ENCODE measurements at regions not wholly inside any gene's neighbourhood (a gene's known extent, or its start where the extent isn't known, plus 50 kb on each side); places are given as distances from the start of the nearest gene placed in this dataset.

DNA sequence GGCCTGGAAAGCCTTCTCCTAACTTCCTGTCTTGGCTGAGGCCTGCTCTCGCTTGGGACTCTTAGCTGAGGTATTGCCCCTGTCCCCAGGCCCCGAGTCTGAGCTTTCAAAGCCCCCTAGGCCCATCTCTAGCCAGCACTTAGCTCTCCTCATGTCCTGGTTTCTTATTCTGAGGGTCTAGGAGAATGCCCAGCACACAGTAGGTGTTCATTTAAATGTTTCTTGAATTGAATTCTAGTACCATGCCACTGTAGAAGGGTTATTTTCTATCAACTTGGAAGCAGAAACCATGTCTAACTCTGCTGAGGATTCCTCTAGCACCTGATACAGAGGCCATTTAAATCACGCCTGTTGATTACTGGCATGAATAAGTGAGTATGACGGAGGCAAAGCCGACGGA is 98.5 kb downstream of the VEGFA start:
- Histone ChIP-seq H3K9ac (ENCODE audit: low read depth, low read length) (no peak overlapping the region), H3K27ac (ENCODE audit: low read depth, low read length) (no peak overlapping the region), H3K9me3 (ENCODE audit: insufficient read depth, low read depth, low read length) (no peaks in the 10 kb centered on the region), H3K4me1 (ENCODE audit: insufficient read depth, low read length) (peaks cover 15% of the 10 kb centered on the region), H3K36me3 (ENCODE audit: insufficient read depth, low read length) (no peaks in the 10 kb centered on the region), H3K27me3 (ENCODE audit: insufficient read depth, low read length) (no peaks in the 10 kb centered on the region), H3K4me3 (ENCODE audit: low read length) (no peak overlapping the region)
- 91% methylated on average over 6 of the region's 6 CpGs for WGBS

DNA sequence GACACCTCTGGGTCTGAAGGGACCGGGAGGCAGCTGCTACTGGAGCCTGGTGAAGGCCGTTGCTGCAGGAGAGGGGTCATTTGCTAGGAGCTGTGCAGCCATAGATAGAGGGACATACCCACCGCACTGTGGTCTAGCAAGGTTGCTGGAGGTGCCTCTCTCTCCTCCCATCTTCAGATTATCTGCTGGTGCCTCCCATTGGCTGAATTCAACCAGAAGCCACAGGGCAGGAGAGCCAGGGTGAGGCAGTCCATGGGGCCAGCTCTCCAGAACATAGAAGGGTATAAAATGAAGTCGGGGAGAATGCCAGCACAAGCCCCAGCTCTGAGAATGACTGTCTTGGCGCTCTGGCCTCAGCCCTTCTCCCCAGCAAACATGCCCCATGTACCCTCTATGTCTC is 98.0 kb downstream of the VEGFA start:
- Histone ChIP-seq H3K27ac (ENCODE audit: low read depth, low read length) (no peak overlapping the region), H3K4me1 (ENCODE audit: insufficient read depth, low read length) (peaks cover 15% of the 10 kb centered on the region), H3K36me3 (ENCODE audit: insufficient read depth, low read length) (no peaks in the 10 kb centered on the region), H3K27me3 (ENCODE audit: insufficient read depth, low read length) (no peaks in the 10 kb centered on the region), H3K9me3 (ENCODE audit: insufficient read depth, low read depth, low read length) (no peaks in the 10 kb centered on the region), H3K9ac (ENCODE audit: low read depth, low read length) (no peak overlapping the region), H3K4me3 (ENCODE audit: low read length) (no peak overlapping the region)
- WGBS: 92% methylated on average over 5 of the region's 5 CpGs

DNA sequence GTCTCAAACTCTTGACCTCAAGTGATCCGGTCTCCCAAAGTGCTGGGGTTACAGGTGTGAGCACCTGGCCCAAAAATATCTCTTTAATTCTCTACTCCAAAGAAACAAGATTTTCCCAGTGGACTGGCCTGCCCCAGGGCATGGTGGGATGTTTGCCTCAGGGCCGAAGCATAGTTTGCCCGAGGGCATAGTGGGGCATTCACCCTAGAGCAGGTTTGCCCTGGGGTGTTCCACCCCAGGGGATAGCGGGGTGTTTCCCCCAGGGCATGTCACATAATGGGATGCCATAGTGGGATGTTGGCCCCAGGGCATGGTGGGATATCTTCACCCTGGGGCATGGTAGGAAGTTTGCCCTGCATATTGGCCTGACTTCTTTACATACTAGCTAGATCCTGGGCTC is 97.2 kb downstream of the VEGFA start:
- Histone ChIP-seq H3K9me3 (ENCODE audit: insufficient read depth, low read depth, low read length) (no peaks in the 10 kb centered on the region), H3K4me1 (ENCODE audit: insufficient read depth, low read length) (peaks cover 15% of the 10 kb centered on the region), H3K4me3 (ENCODE audit: low read length) (no peak overlapping the region), H3K27ac (ENCODE audit: low read depth, low read length) (no peak overlapping the region), H3K27me3 (ENCODE audit: insufficient read depth, low read length) (no peaks in the 10 kb centered on the region), H3K9ac (ENCODE audit: low read depth, low read length) (no peak overlapping the region), H3K36me3 (ENCODE audit: insufficient read depth, low read length) (no peaks in the 10 kb centered on the region)
- 92% methylated on average over 4 of the region's 4 CpGs for WGBS

DNA sequence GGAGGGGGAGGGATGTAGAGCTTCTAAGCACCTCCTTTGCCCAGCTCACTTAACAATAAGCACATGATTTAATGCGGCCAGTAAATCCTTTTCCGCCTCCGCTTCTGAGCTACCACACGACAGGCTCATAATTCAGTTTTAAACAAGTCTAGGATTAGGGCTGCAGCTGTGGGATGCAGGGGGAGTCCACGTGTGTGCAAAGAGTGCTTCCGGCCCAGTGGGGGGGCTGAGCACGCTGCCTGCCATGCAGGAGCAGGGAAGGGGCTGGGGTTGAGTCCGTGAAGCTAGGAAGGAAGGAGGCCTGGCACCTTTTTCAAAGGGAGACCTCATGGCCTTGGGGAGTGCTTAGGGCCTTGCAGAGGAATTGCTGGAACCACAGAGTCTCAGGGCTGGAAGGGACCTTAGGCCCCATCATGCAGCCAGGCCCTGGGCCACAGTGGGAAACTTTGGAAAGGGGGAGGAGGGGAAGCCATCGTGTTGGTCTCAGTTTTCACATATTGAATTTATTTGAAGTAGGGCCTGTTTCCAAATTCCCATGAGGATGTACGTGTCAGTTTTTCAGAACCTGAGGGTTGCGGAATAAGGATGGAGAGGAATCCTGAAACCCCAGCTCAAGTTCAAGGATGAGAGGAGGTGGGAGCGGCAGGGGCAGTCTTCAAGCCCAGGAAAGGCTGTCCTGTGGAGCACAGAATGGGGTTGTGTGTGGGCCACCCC is 96.1 kb downstream of the VEGFA start:
- H3K27me3 ChIP-seq (ENCODE audit: insufficient read depth, low read length): no peaks in the 10 kb centered on the region
- peaks cover 15% of the 10 kb centered on the region for H3K4me1 ChIP-seq (ENCODE audit: insufficient read depth, low read length)
- no peak overlapping the region for H3K9ac ChIP-seq (ENCODE audit: low read depth, low read length)
- no peaks in the 10 kb centered on the region for H3K36me3 ChIP-seq (ENCODE audit: insufficient read depth, low read length)
- no peak overlapping the region for H3K27ac ChIP-seq (ENCODE audit: low read depth, low read length)
- no peaks in the 10 kb centered on the region for H3K9me3 ChIP-seq (ENCODE audit: insufficient read depth, low read depth, low read length)
- 82% methylated on average over 12 of the region's 12 CpGs for WGBS
- H3K4me3 ChIP-seq (ENCODE audit: low read length): no peak overlapping the region

DNA sequence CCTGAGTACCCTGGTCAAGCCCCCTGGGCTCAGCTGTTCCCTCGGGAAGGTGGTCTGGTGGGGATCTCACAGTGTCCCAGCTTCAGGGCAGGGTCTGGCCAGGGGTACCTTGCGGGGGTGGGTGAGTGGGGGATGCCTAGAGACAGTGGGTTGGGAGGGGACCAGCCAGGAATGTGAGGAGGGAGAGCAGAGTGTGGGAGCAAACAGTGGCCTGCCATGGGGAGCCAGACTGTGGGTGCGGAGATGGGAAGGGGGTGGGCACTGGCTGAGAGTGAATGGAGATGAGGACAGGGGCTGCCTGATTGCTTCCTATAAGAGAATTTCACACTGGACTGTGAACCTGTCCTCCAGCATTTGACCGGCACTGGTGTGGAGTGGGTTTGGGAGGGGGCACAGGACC is 95.1 kb downstream of the VEGFA start:
- H3K4me1 ChIP-seq (ENCODE audit: insufficient read depth, low read length): peaks cover 14% of the 10 kb centered on the region
- no peak overlapping the region for H3K27ac ChIP-seq (ENCODE audit: low read depth, low read length)
- H3K27me3 ChIP-seq (ENCODE audit: insufficient read depth, low read length): no peaks in the 10 kb centered on the region
- no peak overlapping the region for H3K4me3 ChIP-seq (ENCODE audit: low read length)
- WGBS: 93% methylated on average over 4 of the region's 4 CpGs
- H3K9me3 ChIP-seq (ENCODE audit: insufficient read depth, low read depth, low read length): no peaks in the 10 kb centered on the region
- H3K36me3 ChIP-seq (ENCODE audit: insufficient read depth, low read length): no peaks in the 10 kb centered on the region
- H3K9ac ChIP-seq (ENCODE audit: low read depth, low read length): no peak overlapping the region

DNA sequence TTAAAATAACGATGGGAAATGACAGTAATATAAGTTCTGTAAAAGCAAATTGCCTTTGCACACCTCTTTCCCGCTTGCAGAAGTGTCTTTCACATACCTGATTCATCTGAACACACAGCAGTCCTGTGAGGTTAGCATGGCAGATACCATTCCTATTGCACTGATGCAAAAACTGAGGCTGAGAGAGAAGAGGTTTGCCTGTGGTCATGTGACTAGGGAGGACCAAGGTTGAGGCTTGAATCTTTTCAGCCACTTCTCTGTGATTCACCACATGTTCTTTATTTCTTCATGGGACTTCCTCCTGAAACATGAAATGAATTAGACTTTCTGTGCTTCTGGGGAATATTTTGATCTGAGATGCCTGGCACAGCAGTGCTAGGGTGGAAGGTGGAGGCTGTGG is 92.9 kb downstream of the VEGFA start:
- H3K9me3 ChIP-seq (ENCODE audit: insufficient read depth, low read depth, low read length): no peaks in the 10 kb centered on the region
- peaks cover 8% of the 10 kb centered on the region for H3K4me1 ChIP-seq (ENCODE audit: insufficient read depth, low read length)
- no peaks in the 10 kb centered on the region for H3K27me3 ChIP-seq (ENCODE audit: insufficient read depth, low read length)
- WGBS: 80% methylated on average over 2 of the region's 2 CpGs
- no peak overlapping the region for H3K4me3 ChIP-seq (ENCODE audit: low read length)
- H3K36me3 ChIP-seq (ENCODE audit: insufficient read depth, low read length): no peaks in the 10 kb centered on the region
- H3K27ac ChIP-seq (ENCODE audit: low read depth, low read length): no peak overlapping the region
- H3K9ac ChIP-seq (ENCODE audit: low read depth, low read length): no peak overlapping the region

DNA sequence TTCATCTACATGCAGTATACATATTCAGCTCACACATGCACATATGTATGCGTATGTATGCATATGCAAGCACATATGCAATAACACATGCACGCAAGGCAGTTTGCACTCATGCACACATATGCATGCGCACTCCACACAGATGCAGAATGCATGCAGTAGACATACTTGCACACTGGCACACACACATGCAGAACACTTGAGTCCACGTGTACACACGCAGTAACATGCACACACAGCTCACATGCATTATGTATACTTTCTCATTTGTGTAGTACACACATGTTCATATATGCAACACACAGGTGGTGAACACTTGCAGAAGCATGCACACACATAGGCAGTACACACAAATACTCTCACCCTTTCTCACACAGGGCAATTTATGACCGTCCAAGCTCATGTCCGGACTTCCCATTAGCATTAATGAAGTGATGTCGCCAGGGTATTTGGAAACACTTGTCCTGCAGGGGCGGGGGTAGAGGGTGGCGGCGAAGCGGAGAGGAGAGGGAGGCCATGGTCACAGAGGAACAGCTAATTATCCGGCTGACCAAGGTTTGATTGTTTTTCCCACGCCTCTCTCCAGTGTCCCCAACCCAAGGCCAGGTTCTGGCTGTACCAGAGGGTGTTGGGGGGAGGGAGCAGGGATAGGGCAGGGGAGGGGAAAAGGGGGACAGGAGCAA is 91.3 kb downstream of the VEGFA start:
- 86% methylated on average over 14 of the region's 14 CpGs for WGBS
- Histone ChIP-seq H3K4me1 (ENCODE audit: insufficient read depth, low read length) (peaks cover 8% of the 10 kb centered on the region), H3K9ac (ENCODE audit: low read depth, low read length) (no peak overlapping the region), H3K27ac (ENCODE audit: low read depth, low read length) (no peak overlapping the region), H3K27me3 (ENCODE audit: insufficient read depth, low read length) (no peaks in the 10 kb centered on the region), H3K9me3 (ENCODE audit: insufficient read depth, low read depth, low read length) (no peaks in the 10 kb centered on the region), H3K36me3 (ENCODE audit: insufficient read depth, low read length) (no peaks in the 10 kb centered on the region), H3K4me3 (ENCODE audit: low read length) (no peak overlapping the region)

DNA sequence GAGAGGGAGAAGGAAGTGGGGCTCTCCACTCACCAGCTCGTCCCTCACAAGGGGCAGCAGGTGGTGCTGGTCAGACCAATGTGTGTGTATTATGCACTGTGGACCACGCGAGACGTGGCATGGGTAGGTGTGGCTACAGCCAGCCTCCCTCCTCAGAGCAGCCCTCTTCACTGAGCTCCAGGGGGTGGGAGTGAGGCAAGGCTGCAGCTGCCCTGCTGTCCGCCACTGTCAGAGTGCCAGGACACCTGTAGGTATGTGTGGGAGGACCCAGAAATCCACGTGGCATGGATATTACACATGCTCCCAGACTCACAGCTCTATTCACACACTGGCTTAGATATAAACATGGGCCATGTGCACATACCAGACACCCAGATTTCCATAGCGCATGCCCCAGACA is 90.3 kb downstream of the VEGFA start:
- Histone ChIP-seq H3K4me1 (ENCODE audit: insufficient read depth, low read length) (peaks cover 8% of the 10 kb centered on the region), H3K9ac (ENCODE audit: low read depth, low read length) (no peak overlapping the region), H3K4me3 (ENCODE audit: low read length) (no peak overlapping the region), H3K36me3 (ENCODE audit: insufficient read depth, low read length) (no peaks in the 10 kb centered on the region), H3K9me3 (ENCODE audit: insufficient read depth, low read depth, low read length) (no peaks in the 10 kb centered on the region), H3K27me3 (ENCODE audit: insufficient read depth, low read length) (no peaks in the 10 kb centered on the region), H3K27ac (ENCODE audit: low read depth, low read length) (no peak overlapping the region)
- 79% methylated on average over 7 of the region's 7 CpGs for WGBS

DNA sequence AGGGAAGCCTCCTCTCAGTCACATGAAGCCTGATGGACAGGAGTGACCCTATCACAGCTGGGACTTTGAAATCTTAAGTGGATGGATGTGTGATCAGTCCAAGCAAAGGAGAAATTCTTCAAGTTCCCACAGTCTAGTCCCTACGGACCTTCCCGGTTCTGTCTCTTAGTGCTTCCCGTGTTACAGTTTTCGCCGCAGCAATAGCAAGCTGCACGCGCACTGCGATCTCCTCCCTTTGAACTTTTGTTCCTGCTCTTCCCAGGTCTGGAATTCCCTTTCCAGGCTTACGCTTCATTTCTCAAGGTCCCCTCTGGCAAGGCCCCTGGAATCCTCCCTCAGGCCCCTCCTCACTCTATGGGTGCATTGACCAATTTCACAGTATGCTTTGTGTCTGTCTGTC is 89.2 kb downstream of the VEGFA start:
- Histone ChIP-seq H3K27ac (ENCODE audit: low read depth, low read length) (no peak overlapping the region), H3K9me3 (ENCODE audit: insufficient read depth, low read depth, low read length) (no peaks in the 10 kb centered on the region), H3K27me3 (ENCODE audit: insufficient read depth, low read length) (no peaks in the 10 kb centered on the region), H3K4me3 (ENCODE audit: low read length) (no peak overlapping the region), H3K36me3 (ENCODE audit: insufficient read depth, low read length) (no peaks in the 10 kb centered on the region), H3K9ac (ENCODE audit: low read depth, low read length) (no peak overlapping the region), H3K4me1 (ENCODE audit: insufficient read depth, low read length) (peaks cover under 1% of the 10 kb centered on the region)
- WGBS: 95% methylated on average over 9 of the region's 9 CpGs

DNA sequence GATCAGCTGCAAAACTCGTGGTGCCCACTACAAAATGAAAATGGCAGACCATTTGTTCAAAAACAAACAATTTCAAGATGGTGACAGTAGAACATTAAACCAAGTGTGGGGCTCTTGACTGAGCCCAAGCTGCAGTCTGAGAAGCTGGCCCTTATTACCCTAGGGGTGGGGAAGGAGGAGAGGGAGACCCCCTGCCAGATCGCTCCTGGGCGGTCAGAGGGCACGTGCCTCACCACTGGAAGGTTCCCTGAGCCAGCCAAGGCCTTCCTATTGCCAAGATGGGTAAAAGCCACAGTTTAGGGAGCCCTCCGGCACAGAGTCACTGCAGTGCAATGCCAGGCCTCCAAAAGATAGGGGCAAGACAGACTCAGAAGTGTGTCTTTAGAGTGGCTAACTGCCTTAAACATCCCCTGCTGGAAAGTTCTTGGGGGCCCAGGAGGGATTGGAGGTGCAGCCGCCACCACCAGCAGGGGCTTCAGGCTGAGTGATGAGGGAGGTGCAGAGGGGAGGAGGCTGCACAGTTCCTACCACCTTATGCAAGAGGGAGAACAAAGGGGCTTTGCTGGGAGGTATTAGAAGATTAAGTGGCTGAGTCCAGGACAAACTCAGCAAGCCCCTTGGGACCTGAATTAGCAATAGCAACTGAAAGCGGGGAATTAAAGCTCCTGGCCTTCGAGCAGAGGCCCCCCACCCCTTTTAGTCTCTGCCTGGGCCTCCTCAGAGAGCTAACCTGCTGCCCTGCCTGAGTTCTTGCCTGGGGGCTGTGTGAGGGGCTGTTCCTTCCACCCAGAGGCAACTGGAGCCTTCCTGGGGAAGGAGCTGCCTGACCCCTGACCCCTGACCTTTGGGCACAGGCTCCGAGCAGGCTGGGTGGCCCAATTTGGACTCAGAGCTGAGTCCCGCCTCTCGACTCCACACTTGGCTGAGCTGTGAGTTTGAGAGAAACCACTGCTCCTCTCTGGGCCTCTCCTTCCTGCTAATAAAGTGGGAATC is 88.4 kb downstream of the VEGFA start:
- 75% methylated on average over 11 of the region's 11 CpGs for WGBS
- Histone ChIP-seq H3K27ac (ENCODE audit: low read depth, low read length) (no peak overlapping the region), H3K4me1 (ENCODE audit: insufficient read depth, low read length) (no peaks in the 10 kb centered on the region; the same call in 1 of the 2 replicates), H3K9me3 (ENCODE audit: insufficient read depth, low read depth, low read length) (no peaks in the 10 kb centered on the region), H3K4me3 (ENCODE audit: low read length) (no peak overlapping the region), H3K36me3 (ENCODE audit: insufficient read depth, low read length) (no peaks in the 10 kb centered on the region), H3K9ac (ENCODE audit: low read depth, low read length) (no peak overlapping the region), H3K27me3 (ENCODE audit: insufficient read depth, low read length) (no peaks in the 10 kb centered on the region)
